ENCODE measurements at regions not wholly inside any gene's neighbourhood (a gene's known extent, or its start where the extent isn't known, plus 50 kb on each side); places are given as distances from the start of the nearest gene placed in this dataset.
"Not testable (repeated sequence)": the region's sequence is repeated elsewhere in the genome, so short reads cannot be mapped to it uniquely, and the experiment has no call there.

GRCh38 chr16:85229869-85230462 is 117.7 kb upstream of the CIBAR2 start:
- TF ChIP-seq CTCF (IDR thresholded peaks at IDR 0.05; ENCODE audit: low read depth, low read length, missing control alignments) = no peak
- no peak for DNase-seq (ENCODE audit: low read depth)
- in situ Hi-C loops (cut with HindIII; ENCODE audit: low sequenced_read_pairs) = no loop called here
- no peak overlapping the region for H3K4me3 ChIP-seq (ENCODE audit: low read depth, low read length)

GRCh38 chr16:85230764-85231383 is 118.6 kb upstream of the CIBAR2 start:
- DNase-seq (ENCODE audit: low read depth); in situ Hi-C loops (cut with HindIII; ENCODE audit: low sequenced_read_pairs); H3K4me3 ChIP-seq (ENCODE audit: low read depth, low read length): not testable (repeated sequence)

- in situ Hi-C loops (cut with HindIII; ENCODE audit: low sequenced_read_pairs) = no loop called here
- no peak for DNase-seq (ENCODE audit: low read depth)
- no peak for TF ChIP-seq CTCF (IDR thresholded peaks at IDR 0.05; ENCODE audit: low read depth, low read length, missing control alignments)
Measured at GRCh38 chr16:85231959-85232358, 119.7 kb upstream of the CIBAR2 start.

GRCh38 chr16:85232369-85233142 is 120.3 kb upstream of the CIBAR2 start:
- in situ Hi-C loops (cut with HindIII; ENCODE audit: low sequenced_read_pairs) = no loop called here
- TF ChIP-seq CTCF (IDR thresholded peaks at IDR 0.05; ENCODE audit: low read depth, low read length, missing control alignments) = no peak
- no peak for DNase-seq (ENCODE audit: low read depth)
- H3K4me3 ChIP-seq (ENCODE audit: low read depth, low read length) = no peak overlapping the region

More at GRCh38 chr16:85231959-85232358, 119.7 kb upstream of the CIBAR2 start:
- H3K4me3 ChIP-seq (ENCODE audit: low read depth, low read length) = no peak overlapping the region

- no peak for DNase-seq (ENCODE audit: low read depth)
- in situ Hi-C loops (cut with HindIII; ENCODE audit: low sequenced_read_pairs) = no loop called here
- no peak overlapping the region for H3K4me3 ChIP-seq (ENCODE audit: low read depth, low read length)
- no peak for TF ChIP-seq CTCF (IDR thresholded peaks at IDR 0.05; ENCODE audit: low read depth, low read length, missing control alignments)
Measured at GRCh38 chr16:85233516-85233915, 121.2 kb upstream of the CIBAR2 start.

- peak; percentile 49 for DNase-seq (ENCODE audit: low read depth)
- H3K4me3 ChIP-seq (ENCODE audit: low read depth, low read length) = peak overlapping the region; percentile 30
- no peak for TF ChIP-seq CTCF (IDR thresholded peaks at IDR 0.05; ENCODE audit: low read depth, low read length, missing control alignments)
- in situ Hi-C loops (cut with HindIII; ENCODE audit: low sequenced_read_pairs) = no loop called here
Measured at GRCh38 chr16:85234310-85235204, 122.3 kb upstream of the CIBAR2 start.
